Suprapubic skin (tissue), 3 donors: ENCODE measurements at regions not wholly inside any gene's neighbourhood (a gene's known extent, or its start where the extent isn't known, plus 50 kb on each side); places are given as distances from the start of the nearest gene placed in this dataset.

Source experiments
- CTCF ChIP-seq, 2 donors: fragments of 200-600 bp in 1 of 2; fragments of 450-650 bp in 1 of 2; sonication (generic) in 1 of 2; IDR thresholded peaks; one replicate each; pipeline ENCODE4 v1.5.1; 2016 to 2019; ENCODE audit warnings: antibody characterized with exemption in 2 of 2, mild to moderate bottlenecking in 1 of 2, moderate library complexity in 1 of 2
- POLR2A ChIP-seq, 2 donors: fragments of 450-650 bp; IDR thresholded peaks; one replicate each; pipeline ENCODE4 v1.6.1; 2017; ENCODE audit warnings: antibody characterized with exemption in 2 of 2, mild to moderate bottlenecking in 2 of 2, moderate library complexity in 2 of 2

- TF ChIP-seq CTCF (IDR thresholded peaks at IDR 0.05) (no peak), POLR2A (IDR thresholded peaks at IDR 0.05) (no peak)
These were observed 121.7 kb downstream of the EVX1 start for GRCh38 chr7:27364344-27364758.
